ENCODE measurements at regions not wholly inside any gene's neighbourhood (a gene's known extent, or its start where the extent isn't known, plus 50 kb on each side); places are given as distances from the start of the nearest gene placed in this dataset.
"Not testable (repeated sequence)": the region's sequence is repeated elsewhere in the genome, so short reads cannot be mapped to it uniquely, and the experiment has no call there.

DNA sequence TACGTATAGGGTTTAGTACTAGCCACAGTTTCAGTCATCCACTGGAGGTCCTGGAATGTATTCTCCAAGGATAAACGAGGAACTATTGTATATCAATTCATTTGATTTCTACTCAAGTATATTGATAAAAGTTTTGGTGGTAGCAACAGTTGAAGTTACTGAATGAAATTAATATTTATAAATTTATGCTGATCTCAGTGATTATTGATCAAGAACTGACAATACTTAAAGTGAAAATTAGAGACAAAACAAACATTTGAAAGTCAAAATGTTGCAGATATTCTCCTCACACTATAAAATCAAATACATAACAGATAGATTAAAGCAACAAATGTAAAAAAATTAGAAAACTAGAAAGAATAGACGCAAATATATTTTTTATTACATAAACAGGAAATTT lies 150.9 kb upstream of the SLC35G4 start:
- ATAC-seq = no peak

- not testable (repeated sequence) for ATAC-seq
These were observed 151.5 kb upstream of the SLC35G4 start for GRCh38 chr18:11457853-11458252.

GRCh38 chr18:11454040-11454439 lies 155.4 kb upstream of the SLC35G4 start:
- no peak for ATAC-seq

DNA sequence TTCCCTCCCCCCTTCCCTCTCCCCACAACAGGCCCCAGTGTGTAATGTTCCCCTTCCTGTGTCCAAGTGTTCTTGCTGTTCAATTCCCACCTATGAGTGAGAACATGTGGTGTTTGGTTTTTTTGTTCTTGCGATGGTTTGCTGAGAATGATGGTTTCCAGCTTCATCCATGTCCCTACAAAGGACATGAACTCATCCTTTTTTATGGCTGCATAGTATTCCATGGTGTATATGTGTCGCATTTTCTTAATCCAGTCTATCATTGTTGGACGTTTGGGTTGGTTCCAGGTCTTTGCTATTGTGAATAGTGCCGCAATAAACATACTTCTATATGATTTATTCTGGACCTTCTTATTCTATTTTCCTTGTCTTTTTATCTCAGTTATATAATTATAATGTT lies 165.2 kb upstream of the SLC35G4 start:
- ATAC-seq = not testable (repeated sequence)

DNA sequence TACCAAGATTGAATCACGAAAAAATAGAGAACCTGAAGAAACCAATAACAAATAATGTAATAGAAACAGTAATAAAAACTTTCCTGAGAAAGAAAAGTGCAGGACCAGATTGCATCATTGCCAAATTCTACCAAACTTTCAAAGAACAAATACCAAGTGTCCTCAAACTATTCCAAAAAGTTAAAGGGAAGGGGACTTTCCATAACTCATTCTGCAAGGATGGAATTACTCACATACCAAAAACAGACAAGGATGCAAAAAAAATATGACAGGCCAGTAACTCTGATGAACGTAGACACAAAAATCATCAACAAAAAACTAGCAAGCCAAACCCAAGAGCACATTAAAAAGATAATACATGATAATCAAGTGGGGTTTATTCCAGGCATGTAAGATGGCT lies 172.3 kb upstream of the SLC35G4 start:
- ATAC-seq = no peak

GRCh38 chr18:11432360-11432811 lies 177.0 kb upstream of the SLC35G4 start:
- no peak for ATAC-seq

DNA sequence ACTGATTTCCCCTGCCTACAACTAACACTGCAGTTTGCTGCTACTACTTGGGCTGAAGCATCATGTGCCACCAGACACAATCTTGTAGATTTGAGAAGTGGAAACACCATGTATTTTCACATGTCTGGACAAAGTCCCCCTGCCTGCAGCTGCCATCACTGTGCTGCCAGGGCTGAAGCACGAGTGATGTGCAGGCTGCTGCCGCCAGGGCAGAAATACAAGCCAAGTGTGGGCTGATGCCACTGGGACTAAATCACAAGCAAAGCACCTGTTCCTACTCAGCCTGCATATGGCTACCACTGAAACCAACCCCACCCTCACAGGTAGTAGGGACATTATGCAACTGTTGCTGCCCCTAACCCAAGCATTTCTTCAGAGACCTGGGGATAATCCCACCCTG lies 179.5 kb upstream of the SLC35G4 start:
- ATAC-seq = no peak

DNA sequence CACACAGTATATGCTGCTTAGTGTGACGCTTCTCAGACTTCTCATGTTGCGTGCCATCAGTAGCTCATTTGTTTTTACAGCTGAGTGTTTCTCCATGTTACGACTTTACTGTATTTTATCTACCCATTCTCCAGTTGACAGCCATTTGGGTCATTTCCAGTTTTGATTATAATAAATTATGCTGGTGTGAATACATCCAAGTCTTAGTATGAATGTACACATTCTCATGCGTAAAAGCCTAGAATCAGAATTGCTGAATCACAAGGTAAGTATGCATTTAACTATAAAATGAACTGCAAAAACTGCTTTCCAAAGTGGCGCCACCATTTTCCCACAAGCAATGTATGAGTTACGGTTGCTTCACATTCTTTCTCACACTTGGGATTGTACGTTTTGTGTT lies 184.2 kb upstream of the SLC35G4 start:
- ATAC-seq = no peak

GRCh38 chr18:11419338-11419737 lies 190.1 kb upstream of the SLC35G4 start:
- no peak for ATAC-seq

DNA sequence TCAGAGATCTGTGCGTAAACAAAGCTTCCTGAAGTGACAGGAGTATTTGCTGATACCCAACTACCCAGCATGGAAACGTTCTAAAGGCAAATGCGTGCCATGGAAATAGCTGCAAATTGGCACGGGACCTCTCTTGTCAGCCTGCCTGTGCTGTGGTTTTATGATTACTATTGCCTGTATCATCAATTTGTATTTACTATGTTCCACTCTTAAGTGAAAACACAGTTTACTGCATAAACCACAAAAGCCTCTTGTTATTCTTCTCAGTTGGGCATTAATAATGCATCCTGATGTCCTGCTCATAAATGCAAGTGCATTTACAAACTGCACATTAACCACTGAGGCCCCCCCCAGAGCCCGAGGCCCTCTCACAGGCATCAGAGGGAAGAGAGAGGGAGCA lies 196.6 kb upstream of the SLC35G4 start:
- ATAC-seq = no peak

GRCh38 chr18:11411048-11411447 lies 198.3 kb upstream of the SLC35G4 start:
- ATAC-seq = no peak

- no peak for ATAC-seq
These were observed 200.8 kb upstream of the SLC35G4 start for GRCh38 chr18:11408555-11409065.

GRCh38 chr18:11407940-11408339 lies 201.5 kb upstream of the SLC35G4 start:
- no peak for ATAC-seq

DNA sequence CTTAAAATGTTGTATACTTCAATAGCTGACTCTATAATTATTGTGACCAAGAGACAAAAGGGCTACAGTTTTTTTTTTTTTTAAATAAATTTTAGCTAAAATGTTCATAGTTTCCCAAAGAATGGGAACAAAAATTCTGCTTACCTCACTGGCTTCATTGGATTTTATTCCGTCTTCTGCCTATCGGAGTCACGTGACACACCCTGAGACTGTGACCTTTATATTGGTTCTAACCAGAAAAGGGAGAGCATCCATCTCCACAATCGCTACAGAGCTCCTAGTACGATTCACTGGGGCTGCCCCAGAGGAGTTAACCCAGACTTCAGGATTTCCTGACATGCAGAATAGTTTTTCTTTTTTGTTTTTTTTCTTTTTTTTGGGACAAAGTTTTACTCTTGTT lies 203.6 kb upstream of the SLC35G4 start:
- no peak for ATAC-seq

DNA sequence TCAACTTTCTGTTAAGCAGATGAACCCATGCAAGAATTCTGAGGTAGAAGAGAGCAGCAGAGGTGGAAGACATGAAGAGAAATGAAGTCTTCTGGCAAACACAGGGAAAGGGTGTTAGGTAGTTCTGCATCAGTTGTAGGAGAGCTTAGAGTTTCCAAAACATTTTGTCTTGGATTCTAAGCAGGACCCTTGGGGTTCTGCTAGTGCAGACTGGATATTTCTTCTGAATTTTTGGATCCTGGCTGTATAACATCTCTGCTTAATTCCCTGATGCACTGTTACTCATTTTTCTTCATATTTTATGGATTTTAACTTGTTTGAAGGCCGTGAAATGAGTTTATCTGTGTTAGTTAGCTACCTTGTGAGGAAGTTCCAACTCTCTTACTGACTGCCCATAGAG lies 208.7 kb upstream of the SLC35G4 start:
- ATAC-seq = no peak

GRCh38 chr18:11398625-11399024 lies 210.8 kb upstream of the SLC35G4 start:
- no peak for ATAC-seq

GRCh38 chr18:11392980-11393885 lies 216.2 kb upstream of the SLC35G4 start:
- no peak for ATAC-seq

- ATAC-seq = no peak
These were observed 217.1 kb upstream of the SLC35G4 start for GRCh38 chr18:11392292-11392691.

DNA sequence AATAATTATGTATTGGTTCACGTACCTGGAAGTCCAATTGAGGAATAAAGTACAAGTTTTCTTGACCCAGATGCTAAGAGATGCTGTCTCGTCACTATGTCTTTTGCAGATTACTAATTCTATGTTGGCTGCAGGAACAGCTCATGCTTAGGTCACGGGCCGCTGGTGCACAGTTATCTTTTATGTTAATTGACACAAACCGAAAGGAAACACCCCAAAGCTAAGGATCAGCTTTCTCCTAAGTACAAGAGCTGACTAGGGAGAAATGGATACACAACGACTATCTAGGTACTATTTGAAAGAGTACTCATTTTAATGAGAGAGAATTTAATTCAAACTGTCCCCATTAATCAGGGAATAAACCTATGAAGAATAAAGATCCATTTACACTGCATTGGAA lies 217.7 kb upstream of the SLC35G4 start:
- ATAC-seq = no peak

DNA sequence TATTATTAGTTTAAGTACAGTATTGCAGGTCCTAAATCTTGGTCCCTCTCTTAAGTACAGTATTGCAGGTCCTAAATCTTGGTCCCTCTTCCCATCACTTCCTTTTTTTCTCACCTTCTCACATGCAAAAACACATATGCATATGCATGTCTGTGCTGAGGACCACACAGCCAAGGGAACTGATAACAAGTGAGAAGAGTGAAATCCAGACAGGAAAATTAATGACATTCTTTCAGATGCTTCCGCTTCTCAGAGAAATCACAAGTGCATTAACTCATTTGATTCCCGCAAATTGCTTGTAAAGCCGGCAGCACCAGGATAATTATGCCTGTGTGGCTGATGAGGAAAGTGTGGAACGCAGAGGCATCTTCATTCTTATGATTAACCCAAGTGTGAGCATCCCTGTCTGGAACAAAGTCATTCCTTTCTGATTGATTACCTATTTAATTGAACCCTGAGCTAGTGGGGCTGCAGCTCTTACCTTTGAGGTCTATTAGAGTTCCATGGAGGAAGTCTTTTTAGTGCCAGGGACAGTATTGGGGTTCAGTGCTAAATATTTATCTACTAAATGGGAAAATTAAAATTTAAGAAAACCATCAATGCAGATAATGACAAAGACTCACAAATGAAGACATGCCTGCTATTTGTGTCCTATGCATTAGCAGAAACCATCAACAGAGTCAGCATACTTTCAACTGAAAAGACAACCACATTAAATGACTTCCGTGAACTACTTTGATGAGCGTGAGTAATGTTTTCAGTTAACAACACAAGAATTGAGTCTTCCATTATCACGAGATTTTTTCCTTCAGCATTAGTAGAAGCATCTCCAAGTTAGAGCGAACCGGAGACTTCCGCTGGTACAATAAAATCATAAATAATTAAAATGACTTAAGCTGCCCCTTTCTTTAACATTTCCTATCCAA lies 220.4 kb upstream of the SLC35G4 start:
- no peak for ATAC-seq

GRCh38 chr18:11387880-11388279 lies 221.5 kb upstream of the SLC35G4 start:
- no peak for ATAC-seq

GRCh38 chr18:11383381-11383780 lies 226.0 kb upstream of the SLC35G4 start:
- ATAC-seq = no peak

DNA sequence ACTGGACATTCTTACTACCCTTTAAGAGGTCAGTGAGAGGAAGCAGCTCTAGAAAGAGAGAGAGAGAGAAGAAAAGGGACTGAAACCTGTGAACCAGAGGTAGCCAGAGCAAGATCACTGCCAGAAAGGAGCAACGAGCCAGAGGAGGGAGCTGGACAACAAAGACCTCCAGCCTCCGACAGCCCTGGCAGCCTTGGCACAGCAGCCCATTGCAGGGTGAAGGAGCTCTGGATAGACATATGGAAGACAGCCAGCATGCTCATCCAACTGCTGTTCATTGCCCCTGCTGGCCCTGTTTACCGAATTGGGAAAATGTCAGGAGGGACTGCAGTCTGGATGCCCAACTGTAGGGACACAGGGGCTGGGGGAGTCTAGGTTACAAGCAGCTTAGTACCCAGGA lies 228.4 kb upstream of the SLC35G4 start:
- no peak for ATAC-seq
